GM23248 (cell line): ENCODE measurements at regions not wholly inside any gene's neighbourhood (a gene's known extent, or its start where the extent isn't known, plus 50 kb on each side); places are given as distances from the start of the nearest gene placed in this dataset.

Experiments
- DNase-seq: peaks from one replicate; pipeline ENCODE4 v3.0.0-alpha.2; 2015
- H2AFZ ChIP-seq: fragments of 200-600 bp; sonication (generic); 2 replicates; pipeline ENCODE4 v1.6.1; 2016; ENCODE audit warnings: antibody characterized with exemption
- H3F3A ChIP-seq: fragments of 200-600 bp; sonication (generic); 2 replicates; pipeline ENCODE4 v1.6.1; 2016; ENCODE audit warnings: mild to moderate bottlenecking, antibody characterized with exemption, mixed run types; ENCODE audit not compliant: insufficient read depth
- H3K27ac ChIP-seq: fragments of 200-600 bp; sonication (generic); 2 replicates; pipeline ENCODE4 v1.5.1; 2016; ENCODE audit warnings: mild to moderate bottlenecking
- H3K27me3 ChIP-seq: fragments of 200-600 bp; sonication (generic); replicated peaks from 2 replicates; pipeline ENCODE4 v1.6.1; 2016; ENCODE audit warnings: mild to moderate bottlenecking; ENCODE audit not compliant: insufficient read depth
- H3K36me3 ChIP-seq: fragments of 200-600 bp; sonication (generic); 2 replicates; pipeline ENCODE4 v1.6.1; 2016; ENCODE audit warnings: low read depth, mild to moderate bottlenecking
- H3K4me1 ChIP-seq: fragments of 200-600 bp; sonication (generic); 2 replicates; pipeline ENCODE4 v1.6.1; 2016; ENCODE audit warnings: mild to moderate bottlenecking; ENCODE audit not compliant: insufficient read depth
- H3K4me2 ChIP-seq: fragments of 200-600 bp; sonication (generic); one replicate; pipeline ENCODE4 v1.6.1; 2016; ENCODE audit warnings: mild to moderate bottlenecking; ENCODE audit not compliant: unreplicated experiment
- H3K4me3 ChIP-seq: fragments of 200-600 bp; sonication (generic); 2 replicates; pipeline ENCODE4 v1.5.1; 2016; ENCODE audit warnings: mild to moderate bottlenecking
- H3K79me2 ChIP-seq: fragments of 200-600 bp; sonication (generic); 2 replicates; pipeline ENCODE4 v1.6.1; 2016; ENCODE audit warnings: mild to moderate bottlenecking; ENCODE audit not compliant: insufficient read depth
- H3K9ac ChIP-seq: fragments of 200-600 bp; sonication (generic); 2 replicates; pipeline ENCODE4 v1.6.1; 2016; ENCODE audit warnings: mild to moderate bottlenecking
- H3K9me2 ChIP-seq: fragments of 200-600 bp; sonication (generic); 2 replicates; pipeline ENCODE4 v1.6.1; 2016; ENCODE audit warnings: mixed run types, mild to moderate bottlenecking, moderate library complexity; ENCODE audit not compliant: insufficient read depth
- H3K9me3 ChIP-seq: fragments of 200-600 bp; sonication (generic); one replicate; pipeline ENCODE4 v1.6.1; 2017; ENCODE audit warnings: low read depth
- H4K20me1 ChIP-seq: fragments of 200-600 bp; sonication (generic); 2 replicates; pipeline ENCODE4 v1.6.0; 2016; ENCODE audit not compliant: insufficient read depth
- EZH2 ChIP-seq: fragments of 200-600 bp; sonication (generic); IDR thresholded peaks from 2 replicates; pipeline ENCODE4 v1.6.1; 2018; ENCODE audit warnings: antibody characterized with exemption, mild to moderate bottlenecking; ENCODE audit not compliant: insufficient read depth, poor library complexity, severe bottlenecking
- EZH2phosphoT487 ChIP-seq: fragments of 200-600 bp; sonication (generic); IDR thresholded peaks from 2 replicates; pipeline ENCODE4 v1.6.1; 2018; ENCODE audit warnings: antibody characterized with exemption, moderate library complexity, mild to moderate bottlenecking, low read depth; ENCODE audit not compliant: insufficient read depth
- WGBS, 2 experiments: methylation state at CpG; one replicate each; pipeline ENCODE4 v1.1.6; 2015 to 2017; ENCODE audit warnings: low lambda C conversion rate in 2 of 2, low coverage in 1 of 2; ENCODE audit errors: missing lambda C conversion rate in 2 of 2; 5-methylcytosine and 5-hydroxymethylcytosine counted together
- in situ Hi-C: fragments of 300-500 bp; cut with MboI; formaldehyde crosslinking; loops from 2 replicates; pipeline ENCODE4 v1.15.0; 2020

GRCh38 chr3:187845826-187846225 lies 100.6 kb upstream of the BCL6 start:
- WGBS, 2 experiments: 67 to 85% methylated on average over 3 to 4 of the region's 4 CpGs
- no peak overlapping the region for H3K4me2 ChIP-seq
- no peak for DNase-seq
- H3K4me3 ChIP-seq: no peak overlapping the region
- H3K9me2 ChIP-seq: no peaks in the 10 kb centered on the region
- H3K4me1 ChIP-seq: peaks cover 8% of the 10 kb centered on the region
- H3K79me2 ChIP-seq: no peaks in the 10 kb centered on the region
- no peaks in the 10 kb centered on the region for H3K27me3 ChIP-seq
- no peak for TF ChIP-seq EZH2
- TF ChIP-seq EZH2phosphoT487: no peak
- no peak overlapping the region for H2AFZ ChIP-seq
- in situ Hi-C loops: no loop called here
- no peaks in the 10 kb centered on the region for H3K36me3 ChIP-seq
- H3K27ac ChIP-seq: no peak overlapping the region
- H3K9me3 ChIP-seq: no peaks in the 10 kb centered on the region
- H4K20me1 ChIP-seq: no peaks in the 10 kb centered on the region
- no peaks in the 10 kb centered on the region for H3F3A ChIP-seq
- H3K9ac ChIP-seq: no peak overlapping the region

- no peak overlapping the region for H3K9ac ChIP-seq
- H3K4me3 ChIP-seq: no peak overlapping the region
- in situ Hi-C loops: no loop called here
- no peaks in the 10 kb centered on the region for H3F3A ChIP-seq
- H3K27me3 ChIP-seq: no peaks in the 10 kb centered on the region
- no peaks in the 10 kb centered on the region for H3K36me3 ChIP-seq
- H3K9me2 ChIP-seq: no peaks in the 10 kb centered on the region
- H3K9me3 ChIP-seq: no peaks in the 10 kb centered on the region
- WGBS, 2 experiments: 97 to 100% methylated on average over 1 of the region's 1 CpG
- no peak overlapping the region for H3K27ac ChIP-seq
- no peak for TF ChIP-seq EZH2phosphoT487
- no peak for TF ChIP-seq EZH2
- no peaks in the 10 kb centered on the region for H3K79me2 ChIP-seq
- no peak overlapping the region for H2AFZ ChIP-seq
- H4K20me1 ChIP-seq: no peaks in the 10 kb centered on the region
- no peak overlapping the region for H3K4me2 ChIP-seq
- no peaks in the 10 kb centered on the region for H3K4me1 ChIP-seq
- peak; percentile 34 for DNase-seq
These were observed 103.1 kb upstream of the BCL6 start for GRCh38 chr3:187848401-187848800.

GRCh38 chr3:187849016-187849654 lies 103.9 kb upstream of the BCL6 start:
- Histone ChIP-seq H3K4me2 (no peak overlapping the region), H3K36me3 (no peaks in the 10 kb centered on the region), H3K27me3 (no peaks in the 10 kb centered on the region), H3K4me1 (no peaks in the 10 kb centered on the region), H3K4me3 (no peak overlapping the region), H3K9me3 (no peaks in the 10 kb centered on the region), H3F3A (no peaks in the 10 kb centered on the region), H3K79me2 (no peaks in the 10 kb centered on the region), H3K9me2 (no peaks in the 10 kb centered on the region), H4K20me1 (no peaks in the 10 kb centered on the region), H3K27ac (no peak overlapping the region), H3K9ac (no peak overlapping the region), H2AFZ (no peak overlapping the region)
- DNase-seq: no peak
- TF ChIP-seq EZH2phosphoT487 (no peak), EZH2 (no peak)
- WGBS, 2 experiments: 70 to 72% methylated on average over 6 of the region's 6 CpGs
- in situ Hi-C loops: no loop called here

GRCh38 chr3:187850258-187850921 lies 105.1 kb upstream of the BCL6 start:
- WGBS, 2 experiments: 65 to 71% methylated on average over 4 of the region's 4 CpGs
- no peaks in the 10 kb centered on the region for H3K36me3 ChIP-seq
- no peak for DNase-seq

More at GRCh38 chr3:187850258-187850921, 105.1 kb upstream of the BCL6 start:
- Histone ChIP-seq H3K9me3 (no peaks in the 10 kb centered on the region), H2AFZ (no peak overlapping the region), H3K4me2 (no peak overlapping the region), H3K9ac (no peak overlapping the region), H3K4me3 (no peak overlapping the region), H3K27ac (no peak overlapping the region), H3K79me2 (no peaks in the 10 kb centered on the region), H4K20me1 (no peaks in the 10 kb centered on the region), H3K4me1 (no peaks in the 10 kb centered on the region), H3F3A (no peaks in the 10 kb centered on the region), H3K27me3 (no peaks in the 10 kb centered on the region), H3K9me2 (no peaks in the 10 kb centered on the region)
- no peak for TF ChIP-seq EZH2phosphoT487
- no peak for TF ChIP-seq EZH2
- in situ Hi-C loops: no loop called here
